ENCODE measurements at regions not wholly inside any gene's neighbourhood (a gene's known extent, or its start where the extent isn't known, plus 50 kb on each side); places are given as distances from the start of the nearest gene placed in this dataset.

- TF ChIP-seq CTCF (IDR thresholded peaks at IDR 0.05; ENCODE audit: low read depth, low read length) (no peak), EZH2phosphoT487 (IDR thresholded peaks at IDR 0.05; ENCODE audit: low read depth) (no peak)
Measured at GRCh38 chr5:39799242-39799641, 374.5 kb upstream of the DAB2 start.

Data from OCI-LY3 (cell line).